ENCODE measurements at regions not wholly inside any gene's neighbourhood (a gene's known extent, or its start where the extent isn't known, plus 50 kb on each side); places are given as distances from the start of the nearest gene placed in this dataset.
"Not testable (repeated sequence)": the region's sequence is repeated elsewhere in the genome, so short reads cannot be mapped to it uniquely, and the experiment has no call there.

DNA sequence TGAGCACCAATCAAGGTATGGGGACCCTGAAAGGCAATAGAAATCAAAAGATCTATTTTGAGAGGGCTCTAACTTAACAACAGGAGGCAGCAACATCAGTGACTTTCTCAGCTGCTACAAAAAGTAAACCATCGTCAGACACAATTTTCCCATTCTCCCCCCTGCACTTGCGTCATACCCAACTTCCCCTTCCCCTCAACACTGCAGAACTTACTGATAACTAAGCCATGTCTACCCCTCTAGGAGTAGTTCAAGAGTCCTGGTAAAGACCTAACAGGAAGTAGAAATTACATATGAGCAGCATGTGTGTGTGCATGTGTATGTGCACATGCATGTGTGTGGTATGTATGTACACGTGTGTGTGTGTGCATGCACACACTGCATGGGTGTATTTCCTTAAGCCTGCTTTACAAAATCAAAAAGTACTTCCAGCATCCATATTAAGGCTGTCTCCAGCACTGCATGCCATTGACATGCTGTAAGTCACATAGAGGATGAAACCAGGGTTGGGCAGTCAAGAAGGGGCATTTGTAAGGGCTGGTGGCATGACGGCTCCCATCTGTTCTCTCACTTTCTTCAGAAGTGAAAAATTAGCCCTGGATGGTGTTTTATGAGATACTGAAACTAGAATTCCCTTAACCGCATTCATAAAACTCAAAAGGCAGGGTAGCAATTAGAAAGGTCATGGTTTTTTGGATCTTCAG is 460.1 kb upstream of the RUNX1 start:
- DNase-seq (ENCODE audit: low read depth, low spot score), result no peak
- H3K36me3 ChIP-seq (ENCODE audit: control insufficient read depth, insufficient read depth, low read length), result no peaks in the 10 kb centered on the region
- H3K9me3 ChIP-seq (ENCODE audit: control insufficient read depth, insufficient read depth, low read length), result no peaks in the 10 kb centered on the region; the same call in 1 of the 2 replicates
- peaks cover 8% of the 10 kb centered on the region for H3K4me1 ChIP-seq (ENCODE audit: control insufficient read depth, insufficient read depth, low read length)
- H3K27ac ChIP-seq (ENCODE audit: low read length), result no peak overlapping the region
- H3K4me3 ChIP-seq (ENCODE audit: low read length), result no peak overlapping the region
- no CpG with 5 or more reads among the region's 5 CpGs for whole genome bisulfite sequencing (ENCODE audit: insufficient coverage, insufficient read length)
- no peaks in the 10 kb centered on the region for H3K27me3 ChIP-seq (ENCODE audit: control insufficient read depth, insufficient read depth, low read length)

DNA sequence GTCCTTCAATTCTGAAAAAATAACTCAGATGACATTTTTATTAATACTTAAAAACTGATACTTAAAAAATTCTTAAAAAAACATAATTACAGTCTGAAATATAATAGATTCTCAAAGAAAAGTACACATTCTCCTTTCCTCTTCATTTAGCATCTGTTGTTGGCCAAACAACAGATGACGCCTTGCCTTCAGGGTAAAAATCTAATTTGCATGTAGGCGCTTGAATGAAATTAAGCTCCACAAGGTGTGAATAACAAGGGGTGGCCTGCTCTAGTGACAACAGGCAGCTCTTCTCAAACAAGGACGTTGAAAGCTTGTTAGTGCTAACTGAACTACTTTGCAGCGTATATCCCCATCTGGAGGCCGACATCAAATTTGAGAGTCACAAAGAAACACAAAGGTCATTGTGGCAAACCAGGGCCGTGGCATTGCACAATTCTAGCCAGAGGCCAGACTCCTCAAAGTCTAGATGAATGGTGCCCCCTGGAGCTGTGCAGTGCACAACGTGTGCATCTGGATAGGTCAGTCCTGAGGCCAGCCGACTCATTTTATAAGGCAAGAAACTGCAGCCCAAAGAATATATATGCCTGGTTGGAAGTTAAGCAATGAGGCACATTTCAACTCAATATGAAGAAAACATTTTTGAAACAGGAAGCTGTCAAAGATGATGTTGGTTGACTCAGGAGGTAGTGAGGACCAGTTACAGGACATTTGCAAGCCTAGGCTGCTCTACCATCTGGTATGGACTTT is 459.2 kb upstream of the RUNX1 start:
- DNase-seq (ENCODE audit: low read depth, low spot score), result no peak
- Histone ChIP-seq H3K36me3 (ENCODE audit: control insufficient read depth, insufficient read depth, low read length) (no peaks in the 10 kb centered on the region), H3K9me3 (ENCODE audit: control insufficient read depth, insufficient read depth, low read length) (no peaks in the 10 kb centered on the region), H3K4me1 (ENCODE audit: control insufficient read depth, insufficient read depth, low read length) (peaks cover 8% of the 10 kb centered on the region), H3K27ac (ENCODE audit: low read length) (no peak overlapping the region), H3K27me3 (ENCODE audit: control insufficient read depth, insufficient read depth, low read length) (no peaks in the 10 kb centered on the region), H3K4me3 (ENCODE audit: low read length) (no peak overlapping the region)
- WGBS (ENCODE audit: insufficient coverage, insufficient read length), result no CpG with 5 or more reads among the region's 8 CpGs

DNA sequence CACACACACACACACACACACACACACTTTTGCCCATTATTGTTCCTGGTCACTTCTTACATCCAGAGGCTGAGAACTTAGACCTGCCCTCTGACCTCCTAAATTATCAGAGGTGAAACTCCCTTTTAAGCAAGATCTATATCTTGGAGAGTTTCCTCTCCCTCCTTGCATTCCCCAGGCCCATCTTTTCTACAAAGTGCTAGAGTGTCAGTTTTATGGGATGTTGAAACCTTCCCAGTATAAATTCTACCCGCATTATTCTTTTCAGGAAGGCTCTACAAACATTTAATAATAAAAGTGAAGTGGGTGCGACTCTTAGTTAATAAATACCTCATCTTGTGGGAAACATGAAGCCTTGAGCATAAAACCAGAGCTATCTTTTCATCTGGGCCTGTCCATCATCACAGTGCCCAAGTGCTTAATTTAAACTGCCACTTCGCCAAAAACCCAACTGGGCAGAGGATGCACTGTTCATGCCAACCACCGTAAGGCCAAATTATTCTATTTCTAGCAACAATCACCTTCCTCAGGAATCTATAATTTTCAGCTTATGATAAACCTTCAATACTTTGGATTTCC is 458.2 kb upstream of the RUNX1 start:
- Histone ChIP-seq H3K27ac (ENCODE audit: low read length) (no peak overlapping the region), H3K9me3 (ENCODE audit: control insufficient read depth, insufficient read depth, low read length) (no peaks in the 10 kb centered on the region), H3K36me3 (ENCODE audit: control insufficient read depth, insufficient read depth, low read length) (no peaks in the 10 kb centered on the region), H3K4me1 (ENCODE audit: control insufficient read depth, insufficient read depth, low read length) (peaks cover 8% of the 10 kb centered on the region), H3K4me3 (ENCODE audit: low read length) (no peak overlapping the region), H3K27me3 (ENCODE audit: control insufficient read depth, insufficient read depth, low read length) (no peaks in the 10 kb centered on the region)
- no CpG with 5 or more reads among the region's 4 CpGs for WGBS (ENCODE audit: insufficient coverage, insufficient read length)
- no peak for DNase-seq (ENCODE audit: low read depth, low spot score)

GRCh38 chr21:35506771-35507170 is 457.7 kb upstream of the RUNX1 start:
- no peaks in the 10 kb centered on the region for H3K36me3 ChIP-seq (ENCODE audit: control insufficient read depth, insufficient read depth, low read length)
- H3K9me3 ChIP-seq (ENCODE audit: control insufficient read depth, insufficient read depth, low read length), result no peaks in the 10 kb centered on the region
- DNase-seq (ENCODE audit: low read depth, low spot score), result no peak
- no peak overlapping the region for H3K4me3 ChIP-seq (ENCODE audit: low read length)
- H3K27ac ChIP-seq (ENCODE audit: low read length), result no peak overlapping the region
- H3K4me1 ChIP-seq (ENCODE audit: control insufficient read depth, insufficient read depth, low read length), result peaks cover 8% of the 10 kb centered on the region
- H3K27me3 ChIP-seq (ENCODE audit: control insufficient read depth, insufficient read depth, low read length), result no peaks in the 10 kb centered on the region
- no CpG with 5 or more reads among the region's 2 CpGs for WGBS (ENCODE audit: insufficient coverage, insufficient read length)

GRCh38 chr21:35506352-35506751 is 457.2 kb upstream of the RUNX1 start:
- Histone ChIP-seq H3K9me3 (ENCODE audit: control insufficient read depth, insufficient read depth, low read length) (no peaks in the 10 kb centered on the region), H3K27ac (ENCODE audit: low read length) (no peak overlapping the region), H3K4me1 (ENCODE audit: control insufficient read depth, insufficient read depth, low read length) (peaks cover 8% of the 10 kb centered on the region), H3K4me3 (ENCODE audit: low read length) (no peak overlapping the region), H3K27me3 (ENCODE audit: control insufficient read depth, insufficient read depth, low read length) (no peaks in the 10 kb centered on the region), H3K36me3 (ENCODE audit: control insufficient read depth, insufficient read depth, low read length) (no peaks in the 10 kb centered on the region)
- WGBS (ENCODE audit: insufficient coverage, insufficient read length), result no CpG with 5 or more reads among the region's 3 CpGs
- DNase-seq (ENCODE audit: low read depth, low spot score), result no peak

GRCh38 chr21:35504951-35505466 is 455.9 kb upstream of the RUNX1 start:
- no peaks in the 10 kb centered on the region for H3K9me3 ChIP-seq (ENCODE audit: control insufficient read depth, insufficient read depth, low read length)
- no peak overlapping the region for H3K4me3 ChIP-seq (ENCODE audit: low read length)
- H3K27ac ChIP-seq (ENCODE audit: low read length), result no peak overlapping the region
- no CpG with 5 or more reads among the region's 5 CpGs for WGBS (ENCODE audit: insufficient coverage, insufficient read length)
- no peak for DNase-seq (ENCODE audit: low read depth, low spot score)
- H3K27me3 ChIP-seq (ENCODE audit: control insufficient read depth, insufficient read depth, low read length), result no peaks in the 10 kb centered on the region
- H3K4me1 ChIP-seq (ENCODE audit: control insufficient read depth, insufficient read depth, low read length), result peaks cover 8% of the 10 kb centered on the region
- H3K36me3 ChIP-seq (ENCODE audit: control insufficient read depth, insufficient read depth, low read length), result no peaks in the 10 kb centered on the region

DNA sequence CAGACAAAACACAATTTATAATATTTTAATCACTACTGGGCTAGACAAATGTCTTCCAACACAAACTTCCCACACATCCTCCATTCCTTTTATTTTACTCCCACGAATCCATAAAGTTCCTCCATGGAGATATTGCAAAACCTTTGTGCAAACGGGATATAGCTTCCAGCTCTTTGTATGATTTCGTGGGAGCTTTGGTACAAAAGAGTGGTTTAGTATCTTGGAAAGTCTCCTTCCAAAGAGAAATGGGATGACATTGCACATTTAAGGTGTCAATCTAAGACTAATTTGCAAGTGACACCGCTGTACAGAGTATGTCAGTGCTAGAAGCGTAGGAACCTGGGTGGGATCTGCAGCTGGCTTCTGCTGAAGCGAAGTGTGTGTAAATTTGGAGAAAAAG is 455.2 kb upstream of the RUNX1 start:
- Histone ChIP-seq H3K9me3 (ENCODE audit: control insufficient read depth, insufficient read depth, low read length) (no peaks in the 10 kb centered on the region), H3K27ac (ENCODE audit: low read length) (no peak overlapping the region), H3K4me1 (ENCODE audit: control insufficient read depth, insufficient read depth, low read length) (peaks cover 8% of the 10 kb centered on the region), H3K4me3 (ENCODE audit: low read length) (no peak overlapping the region), H3K36me3 (ENCODE audit: control insufficient read depth, insufficient read depth, low read length) (no peaks in the 10 kb centered on the region), H3K27me3 (ENCODE audit: control insufficient read depth, insufficient read depth, low read length) (no peaks in the 10 kb centered on the region)
- no peak for DNase-seq (ENCODE audit: low read depth, low spot score)
- WGBS (ENCODE audit: insufficient coverage, insufficient read length), result 100% methylated on average over 1 of the region's 6 CpGs

- peaks cover 8% of the 10 kb centered on the region for H3K4me1 ChIP-seq (ENCODE audit: control insufficient read depth, insufficient read depth, low read length)
- no CpG with 5 or more reads among the region's 5 CpGs for WGBS (ENCODE audit: insufficient coverage, insufficient read length)
- H3K36me3 ChIP-seq (ENCODE audit: control insufficient read depth, insufficient read depth, low read length), result no peaks in the 10 kb centered on the region
- no peak overlapping the region for H3K27ac ChIP-seq (ENCODE audit: low read length)
- DNase-seq (ENCODE audit: low read depth, low spot score), result no peak
- no peaks in the 10 kb centered on the region for H3K27me3 ChIP-seq (ENCODE audit: control insufficient read depth, insufficient read depth, low read length)
- H3K9me3 ChIP-seq (ENCODE audit: control insufficient read depth, insufficient read depth, low read length), result no peaks in the 10 kb centered on the region
- H3K4me3 ChIP-seq (ENCODE audit: low read length), result no peak overlapping the region
Measured at GRCh38 chr21:35503671-35504070, 454.6 kb upstream of the RUNX1 start.

GRCh38 chr21:35502821-35503220 is 453.7 kb upstream of the RUNX1 start:
- Histone ChIP-seq H3K9me3 (ENCODE audit: control insufficient read depth, insufficient read depth, low read length) (no peaks in the 10 kb centered on the region), H3K4me3 (ENCODE audit: low read length) (no peak overlapping the region), H3K36me3 (ENCODE audit: control insufficient read depth, insufficient read depth, low read length) (no peaks in the 10 kb centered on the region), H3K4me1 (ENCODE audit: control insufficient read depth, insufficient read depth, low read length) (peaks cover 4% of the 10 kb centered on the region), H3K27ac (ENCODE audit: low read length) (no peak overlapping the region), H3K27me3 (ENCODE audit: control insufficient read depth, insufficient read depth, low read length) (no peaks in the 10 kb centered on the region)
- WGBS (ENCODE audit: insufficient coverage, insufficient read length), result no CpG with 5 or more reads among the region's 5 CpGs
- no peak for DNase-seq (ENCODE audit: low read depth, low spot score)

DNA sequence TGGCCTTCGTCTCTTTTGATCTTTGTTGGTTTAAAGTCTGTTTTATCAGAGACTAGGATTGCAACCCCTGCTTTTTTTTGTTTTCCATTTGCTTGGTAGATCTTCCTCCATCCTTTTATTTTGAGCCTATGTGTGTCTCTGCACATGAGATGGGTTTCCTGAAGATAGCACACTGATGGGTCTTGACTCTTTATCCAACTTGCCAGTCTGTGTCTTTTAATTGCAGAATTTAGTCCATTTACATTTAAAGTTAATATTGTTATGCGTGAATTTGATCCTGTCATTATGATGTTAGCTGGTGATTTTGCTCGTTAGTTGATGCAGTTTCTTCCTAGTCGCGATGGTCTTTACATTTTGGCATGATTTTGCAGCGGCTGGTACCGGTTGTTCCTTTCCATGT is 448.4 kb upstream of the RUNX1 start:
- H3K27me3 ChIP-seq (ENCODE audit: control insufficient read depth, insufficient read depth, low read length); H3K36me3 ChIP-seq (ENCODE audit: control insufficient read depth, insufficient read depth, low read length); H3K4me1 ChIP-seq (ENCODE audit: control insufficient read depth, insufficient read depth, low read length); H3K27ac ChIP-seq (ENCODE audit: low read length); H3K9me3 ChIP-seq (ENCODE audit: control insufficient read depth, insufficient read depth, low read length); DNase-seq (ENCODE audit: low read depth, low spot score); H3K4me3 ChIP-seq (ENCODE audit: low read length): not testable (repeated sequence)
- no CpG with 5 or more reads among the region's 7 CpGs for WGBS (ENCODE audit: insufficient coverage, insufficient read length)

All from iPS DF 6.9 (cell line).